ENCODE measurements at regions not wholly inside any gene's neighbourhood (a gene's known extent, or its start where the extent isn't known, plus 50 kb on each side); places are given as distances from the start of the nearest gene placed in this dataset.

GRCh38 chr5:163645421-163646416 lies 140.3 kb downstream of the MAT2B start:
- no peak overlapping the region for H3K4me3 Mint-ChIP-seq
- no peaks in the 10 kb centered on the region for H3K27me3 Mint-ChIP-seq
- no peak overlapping the region for H3K27ac Mint-ChIP-seq
- no peaks in the 10 kb centered on the region for H3K9me3 Mint-ChIP-seq (ENCODE audit: low read depth)
- H3K4me1 Mint-ChIP-seq (ENCODE audit: low read depth) = no peaks in the 10 kb centered on the region
- no peaks in the 10 kb centered on the region for H3K36me3 Mint-ChIP-seq

GRCh38 chr5:163649514-163649913 lies 144.1 kb downstream of the MAT2B start:
- H3K4me3 Mint-ChIP-seq = no peak overlapping the region
- peaks cover 12% of the 10 kb centered on the region for H3K9me3 Mint-ChIP-seq (ENCODE audit: low read depth)
- no peaks in the 10 kb centered on the region for H3K4me1 Mint-ChIP-seq (ENCODE audit: low read depth)
- no peaks in the 10 kb centered on the region for H3K27me3 Mint-ChIP-seq
- no peak overlapping the region for H3K27ac Mint-ChIP-seq
- no peaks in the 10 kb centered on the region for H3K36me3 Mint-ChIP-seq

- Mint-ChIP-seq H3K36me3 (no peaks in the 10 kb centered on the region), H3K27me3 (peaks cover 2% of the 10 kb centered on the region), H3K27ac (no peak overlapping the region), H3K4me1 (ENCODE audit: low read depth) (no peaks in the 10 kb centered on the region), H3K4me3 (no peak overlapping the region), H3K9me3 (ENCODE audit: low read depth) (peaks cover 16% of the 10 kb centered on the region)
Measured at GRCh38 chr5:163653526-163653925, 148.1 kb downstream of the MAT2B start.

- H3K27ac Mint-ChIP-seq = no peak overlapping the region
- H3K36me3 Mint-ChIP-seq = no peaks in the 10 kb centered on the region
- H3K9me3 Mint-ChIP-seq (ENCODE audit: low read depth) = peaks cover 9% of the 10 kb centered on the region
- peaks cover 8% of the 10 kb centered on the region for H3K27me3 Mint-ChIP-seq
- no peak overlapping the region for H3K4me3 Mint-ChIP-seq
- no peaks in the 10 kb centered on the region for H3K4me1 Mint-ChIP-seq (ENCODE audit: low read depth)
Measured at GRCh38 chr5:163658702-163659567, 153.5 kb downstream of the MAT2B start.

- Mint-ChIP-seq H3K4me3 (no peak overlapping the region), H3K9me3 (ENCODE audit: low read depth) (peaks cover 4% of the 10 kb centered on the region), H3K27me3 (peaks cover 8% of the 10 kb centered on the region), H3K27ac (no peak overlapping the region), H3K36me3 (no peaks in the 10 kb centered on the region), H3K4me1 (ENCODE audit: low read depth) (no peaks in the 10 kb centered on the region)
Measured at GRCh38 chr5:163659568-163659902, 154.1 kb downstream of the MAT2B start.

GRCh38 chr5:163660486-163660885 lies 155.1 kb downstream of the MAT2B start:
- Mint-ChIP-seq H3K27me3 (peaks cover 6% of the 10 kb centered on the region), H3K4me1 (ENCODE audit: low read depth) (no peaks in the 10 kb centered on the region), H3K9me3 (ENCODE audit: low read depth) (no peaks in the 10 kb centered on the region)

GRCh38 chr5:163661360-163661759 lies 155.9 kb downstream of the MAT2B start:
- no peaks in the 10 kb centered on the region for H3K9me3 Mint-ChIP-seq (ENCODE audit: low read depth)
- no peaks in the 10 kb centered on the region for H3K36me3 Mint-ChIP-seq
- peaks cover 6% of the 10 kb centered on the region for H3K27me3 Mint-ChIP-seq
- H3K27ac Mint-ChIP-seq = no peak overlapping the region
- H3K4me1 Mint-ChIP-seq (ENCODE audit: low read depth) = no peaks in the 10 kb centered on the region
- H3K4me3 Mint-ChIP-seq = no peak overlapping the region

More at GRCh38 chr5:163660486-163660885, 155.1 kb downstream of the MAT2B start:
- Mint-ChIP-seq H3K27ac (no peak overlapping the region), H3K4me3 (no peak overlapping the region), H3K36me3 (no peaks in the 10 kb centered on the region)

- no peaks in the 10 kb centered on the region for H3K36me3 Mint-ChIP-seq
- H3K27me3 Mint-ChIP-seq = peaks cover 5% of the 10 kb centered on the region
- no peaks in the 10 kb centered on the region for H3K4me1 Mint-ChIP-seq (ENCODE audit: low read depth)
- no peak overlapping the region for H3K4me3 Mint-ChIP-seq
- no peak overlapping the region for H3K27ac Mint-ChIP-seq
- no peaks in the 10 kb centered on the region for H3K9me3 Mint-ChIP-seq (ENCODE audit: low read depth)
Measured at GRCh38 chr5:163670036-163670435, 164.6 kb downstream of the MAT2B start.

- no peaks in the 10 kb centered on the region for H3K9me3 Mint-ChIP-seq (ENCODE audit: low read depth)
- no peaks in the 10 kb centered on the region for H3K36me3 Mint-ChIP-seq
- peaks cover 1% of the 10 kb centered on the region for H3K27me3 Mint-ChIP-seq
- no peak overlapping the region for H3K27ac Mint-ChIP-seq
- H3K4me3 Mint-ChIP-seq = no peak overlapping the region
- no peaks in the 10 kb centered on the region for H3K4me1 Mint-ChIP-seq (ENCODE audit: low read depth)
Measured at GRCh38 chr5:163677092-163677491, 171.7 kb downstream of the MAT2B start.

GRCh38 chr5:163682234-163682633 lies 176.8 kb downstream of the MAT2B start:
- H3K9me3 Mint-ChIP-seq (ENCODE audit: low read depth) = no peaks in the 10 kb centered on the region
- H3K27me3 Mint-ChIP-seq = no peaks in the 10 kb centered on the region
- H3K27ac Mint-ChIP-seq = no peak overlapping the region
- H3K4me3 Mint-ChIP-seq = no peak overlapping the region
- H3K4me1 Mint-ChIP-seq (ENCODE audit: low read depth) = no peaks in the 10 kb centered on the region
- H3K36me3 Mint-ChIP-seq = no peaks in the 10 kb centered on the region

GRCh38 chr5:163687414-163687813 lies 182.0 kb downstream of the MAT2B start:
- H3K4me3 Mint-ChIP-seq = no peak overlapping the region
- no peaks in the 10 kb centered on the region for H3K36me3 Mint-ChIP-seq
- no peaks in the 10 kb centered on the region for H3K27me3 Mint-ChIP-seq
- no peaks in the 10 kb centered on the region for H3K4me1 Mint-ChIP-seq (ENCODE audit: low read depth)
- no peak overlapping the region for H3K27ac Mint-ChIP-seq
- H3K9me3 Mint-ChIP-seq (ENCODE audit: low read depth) = no peaks in the 10 kb centered on the region

- Mint-ChIP-seq H3K36me3 (no peaks in the 10 kb centered on the region), H3K27ac (no peak overlapping the region), H3K4me3 (no peak overlapping the region), H3K9me3 (ENCODE audit: low read depth) (no peaks in the 10 kb centered on the region), H3K4me1 (ENCODE audit: low read depth) (no peaks in the 10 kb centered on the region), H3K27me3 (peaks cover 4% of the 10 kb centered on the region)
Measured at GRCh38 chr5:163692091-163692490, 186.7 kb downstream of the MAT2B start.

GRCh38 chr5:163695830-163696578 lies 190.6 kb downstream of the MAT2B start:
- Mint-ChIP-seq H3K4me3 (no peak overlapping the region), H3K36me3 (no peaks in the 10 kb centered on the region), H3K27ac (no peak overlapping the region), H3K27me3 (peaks cover 8% of the 10 kb centered on the region), H3K4me1 (ENCODE audit: low read depth) (no peaks in the 10 kb centered on the region), H3K9me3 (ENCODE audit: low read depth) (no peaks in the 10 kb centered on the region)

- Mint-ChIP-seq H3K4me1 (ENCODE audit: low read depth) (no peaks in the 10 kb centered on the region), H3K27me3 (peaks cover 8% of the 10 kb centered on the region), H3K9me3 (ENCODE audit: low read depth) (no peaks in the 10 kb centered on the region), H3K36me3 (no peaks in the 10 kb centered on the region), H3K27ac (no peak overlapping the region), H3K4me3 (no peak overlapping the region)
Measured at GRCh38 chr5:163696579-163696887, 191.1 kb downstream of the MAT2B start.
